ENCODE measurements at regions not wholly inside any gene's neighbourhood (a gene's known extent, or its start where the extent isn't known, plus 50 kb on each side); places are given as distances from the start of the nearest gene placed in this dataset.

DNA sequence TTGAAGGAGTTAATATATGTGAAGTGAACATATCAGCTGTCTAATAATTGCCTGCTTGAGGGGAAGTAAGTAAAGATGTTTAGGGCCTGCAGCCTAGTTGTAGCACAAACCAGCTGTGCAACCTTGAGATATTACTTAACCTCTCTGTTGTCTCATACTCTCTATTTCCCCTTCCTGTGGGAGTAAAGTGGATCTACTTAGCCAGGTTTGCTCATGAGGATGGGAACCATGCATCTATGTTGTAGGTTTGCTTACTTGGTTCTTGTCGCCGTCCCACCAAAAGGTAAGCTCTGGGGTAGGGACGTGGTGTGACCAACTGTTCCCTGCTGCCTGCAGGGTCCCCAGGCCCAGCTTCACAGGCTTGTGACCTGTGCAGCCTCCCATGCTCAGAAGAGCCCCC lies 362.7 kb upstream of the SULF2 start:
- H3K27ac Mint-ChIP-seq (ENCODE audit: unreplicated experiment), result no peak overlapping the region
- no TSS peak for BruUV-seq (replicated peaks)

DNA sequence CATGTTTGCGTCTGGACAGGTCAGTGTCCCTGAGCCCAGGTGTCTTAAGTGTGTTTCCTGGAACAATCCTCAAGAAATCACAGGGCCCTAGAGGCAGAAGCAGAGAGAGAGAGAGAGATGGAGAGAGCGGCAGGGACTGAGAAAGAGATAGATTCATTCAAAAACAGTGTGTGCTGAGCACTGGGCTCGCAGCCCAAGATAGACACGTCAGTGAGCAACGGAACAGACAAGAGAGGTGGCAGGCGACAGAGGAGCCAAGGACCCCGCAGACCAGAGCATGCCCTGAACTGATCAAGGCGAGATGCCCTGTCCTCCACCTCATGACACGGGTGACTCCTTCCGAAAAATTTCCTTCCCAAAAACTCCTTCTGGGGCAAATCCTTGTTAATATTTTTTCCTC lies 362.0 kb upstream of the SULF2 start:
- no peaks in the 10 kb centered on the region for H3K9me3 ChIP-seq
- no peak overlapping the region for H3K4me3 ChIP-seq (ENCODE audit: low read depth, low read length)
- CTCF ChIA-PET, result no interaction called here
- TF ChIP-seq, protein P1, sequence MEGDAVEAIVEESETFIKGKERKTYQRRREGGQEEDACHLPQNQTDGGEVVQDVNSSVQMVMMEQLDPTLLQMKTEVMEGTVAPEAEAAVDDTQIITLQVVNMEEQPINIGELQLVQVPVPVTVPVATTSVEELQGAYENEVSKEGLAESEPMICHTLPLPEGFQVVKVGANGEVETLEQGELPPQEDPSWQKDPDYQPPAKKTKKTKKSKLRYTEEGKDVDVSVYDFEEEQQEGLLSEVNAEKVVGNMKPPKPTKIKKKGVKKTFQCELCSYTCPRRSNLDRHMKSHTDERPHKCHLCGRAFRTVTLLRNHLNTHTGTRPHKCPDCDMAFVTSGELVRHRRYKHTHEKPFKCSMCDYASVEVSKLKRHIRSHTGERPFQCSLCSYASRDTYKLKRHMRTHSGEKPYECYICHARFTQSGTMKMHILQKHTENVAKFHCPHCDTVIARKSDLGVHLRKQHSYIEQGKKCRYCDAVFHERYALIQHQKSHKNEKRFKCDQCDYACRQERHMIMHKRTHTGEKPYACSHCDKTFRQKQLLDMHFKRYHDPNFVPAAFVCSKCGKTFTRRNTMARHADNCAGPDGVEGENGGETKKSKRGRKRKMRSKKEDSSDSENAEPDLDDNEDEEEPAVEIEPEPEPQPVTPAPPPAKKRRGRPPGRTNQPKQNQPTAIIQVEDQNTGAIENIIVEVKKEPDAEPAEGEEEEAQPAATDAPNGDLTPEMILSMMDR (IDR thresholded peaks at IDR 0.05; ENCODE audit: insufficient read depth in 1 of 2, low read depth in 1 of 2, low read length in 1 of 2, severe bottlenecking in 1 of 2, unreplicated experiment in 1 of 2), result no peak
- Mint-ChIP-seq H3K27me3 (ENCODE audit: insufficient read depth, unreplicated experiment) (peaks cover 6% of the 10 kb centered on the region), H3K9me3 (ENCODE audit: unreplicated experiment) (peaks cover 5% of the 10 kb centered on the region), H3K27ac (ENCODE audit: unreplicated experiment) (no peak overlapping the region), H3K4me1 (ENCODE audit: low read depth, unreplicated experiment) (no peaks in the 10 kb centered on the region), H3K4me3 (ENCODE audit: unreplicated experiment) (no peak overlapping the region), H3K36me3 (ENCODE audit: insufficient read depth, unreplicated experiment) (no peaks in the 10 kb centered on the region)
- no TSS peak for BruUV-seq (replicated peaks)
- no peak for DNase-seq
- no peaks in the 10 kb centered on the region for H3K27me3 ChIP-seq (replicated peaks; ENCODE audit: control insufficient read depth, insufficient read depth, low read length)
- POLR2A ChIA-PET, result no interaction called here
- no peaks in the 10 kb centered on the region for H3K4me1 ChIP-seq
- intact Hi-C loops (cut with micrococcal nuclease; ENCODE audit: unreplicated experiment), result no loop called here
- H3K36me3 ChIP-seq (ENCODE audit: control insufficient read depth, insufficient read depth, low read length), result no peaks in the 10 kb centered on the region

More for the DNA sequence above, 362.7 kb upstream of the SULF2 start:
- H3K4me3 Mint-ChIP-seq (ENCODE audit: unreplicated experiment), result no peak overlapping the region
- DNase-seq, result no peak
- H3K9me3 ChIP-seq, result no peaks in the 10 kb centered on the region
- no peaks in the 10 kb centered on the region for H3K27me3 ChIP-seq (replicated peaks; ENCODE audit: control insufficient read depth, insufficient read depth, low read length)
- H3K9me3 Mint-ChIP-seq (ENCODE audit: unreplicated experiment), result no peaks in the 10 kb centered on the region
- H3K27me3 Mint-ChIP-seq (ENCODE audit: insufficient read depth, unreplicated experiment), result peaks cover 6% of the 10 kb centered on the region
- no peaks in the 10 kb centered on the region for H3K4me1 ChIP-seq
- TF ChIP-seq, protein P1 (IDR thresholded peaks at IDR 0.05; ENCODE audit: insufficient read depth in 1 of 2, low read depth in 1 of 2, low read length in 1 of 2, severe bottlenecking in 1 of 2, unreplicated experiment in 1 of 2), result no peak
- intact Hi-C loops (cut with micrococcal nuclease; ENCODE audit: unreplicated experiment), result no loop called here
- no peaks in the 10 kb centered on the region for H3K36me3 ChIP-seq (ENCODE audit: control insufficient read depth, insufficient read depth, low read length)
- POLR2A ChIA-PET, result no interaction called here
- H3K4me3 ChIP-seq (ENCODE audit: low read depth, low read length), result no peak overlapping the region
- no peaks in the 10 kb centered on the region for H3K4me1 Mint-ChIP-seq (ENCODE audit: low read depth, unreplicated experiment)
- CTCF ChIA-PET, result interaction anchor here (1.2 to 1.9 kb wide), 2 partner anchors 18 to 148 kb away, joined by 4 read pairs; no protein-coding TSS in a partner anchor
- no peaks in the 10 kb centered on the region for H3K36me3 Mint-ChIP-seq (ENCODE audit: insufficient read depth, unreplicated experiment)

DNA sequence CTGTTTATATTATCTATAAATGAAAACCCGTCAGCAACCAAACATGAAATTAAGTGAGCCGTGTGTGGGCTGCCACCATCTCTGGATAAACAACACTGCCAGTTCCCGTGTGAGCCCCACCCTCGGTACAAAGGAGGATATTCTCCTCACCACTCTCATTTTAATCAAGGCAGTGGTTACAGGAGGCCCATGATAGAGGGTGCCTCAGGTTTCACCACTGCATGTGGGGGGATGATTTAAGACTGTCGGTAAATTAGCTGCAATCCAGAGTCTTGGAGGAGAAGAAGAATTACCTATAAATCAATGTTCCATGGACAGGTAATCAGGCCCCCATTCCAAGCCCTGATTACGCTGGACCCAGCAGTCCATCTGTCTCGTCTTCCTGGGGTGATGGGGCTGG lies 361.6 kb upstream of the SULF2 start:
- TF ChIP-seq, protein P1 (IDR thresholded peaks at IDR 0.05; ENCODE audit: insufficient read depth in 1 of 2, low read depth in 1 of 2, low read length in 1 of 2, severe bottlenecking in 1 of 2, unreplicated experiment in 1 of 2), result no peak
- Histone ChIP-seq H3K4me3 (ENCODE audit: low read depth, low read length) (no peak overlapping the region), H3K36me3 (ENCODE audit: control insufficient read depth, insufficient read depth, low read length) (no peaks in the 10 kb centered on the region), H3K9me3 (no peaks in the 10 kb centered on the region), H3K4me1 (no peaks in the 10 kb centered on the region), H3K27me3 (replicated peaks; ENCODE audit: control insufficient read depth, insufficient read depth, low read length) (no peaks in the 10 kb centered on the region)
- H3K27me3 Mint-ChIP-seq (ENCODE audit: insufficient read depth, unreplicated experiment), result peaks cover 6% of the 10 kb centered on the region
- H3K27ac Mint-ChIP-seq (ENCODE audit: unreplicated experiment), result no peak overlapping the region
- no peaks in the 10 kb centered on the region for H3K36me3 Mint-ChIP-seq (ENCODE audit: insufficient read depth, unreplicated experiment)
- CTCF ChIA-PET, result no interaction called here
- no peaks in the 10 kb centered on the region for H3K4me1 Mint-ChIP-seq (ENCODE audit: low read depth, unreplicated experiment)
- no peak for DNase-seq
- POLR2A ChIA-PET, result no interaction called here
- peaks cover 9% of the 10 kb centered on the region for H3K9me3 Mint-ChIP-seq (ENCODE audit: unreplicated experiment)
- intact Hi-C loops (cut with micrococcal nuclease; ENCODE audit: unreplicated experiment), result no loop called here
- no TSS peak for BruUV-seq (replicated peaks)
- H3K4me3 Mint-ChIP-seq (ENCODE audit: unreplicated experiment), result no peak overlapping the region

Data from Caco-2 (cell line).